HEK293 (cell line): ENCODE measurements at regions not wholly inside any gene's neighbourhood (a gene's known extent, or its start where the extent isn't known, plus 50 kb on each side); places are given as distances from the start of the nearest gene placed in this dataset.

Experiments used
- CTCF ChIA-PET: fragments of 350-600 bp; formaldehyde crosslinking; extraction: SDS; loops from one replicate; lab custom pipeline; 2021; ENCODE audit warnings: antibody characterized with exemption; lab: Yijun Ruan, JAX
- POLR2A ChIA-PET: fragments of 300-600 bp; formaldehyde crosslinking; extraction: SDS; loops from one replicate; lab custom pipeline; 2020; ENCODE audit warnings: antibody characterized with exemption, inconsistent platforms; lab: Yijun Ruan, JAX
- H3K27ac ChIP-seq: fragments of 200-500 bp; sonication (Bioruptor generic); 2 replicates; pipeline ENCODE4 v1.5.1; 2014; ENCODE audit warnings: low read depth, low read length, control low read depth, inconsistent platforms; ENCODE audit errors: extremely low read depth
- H3K36me3 ChIP-seq, 2 experiments: fragments of 200-500 bp in 1 of 2; sonication (Bioruptor generic) in 1 of 2; 1 replicate in 1 of 2; 2 replicates in 1 of 2; pipeline ENCODE4 v1.5.1; 2014 to 2017; ENCODE audit warnings: inconsistent platforms in 2 of 2, low read length in 2 of 2; ENCODE audit not compliant: control insufficient read depth in 2 of 2, insufficient read depth in 1 of 2
- H3K4me1 ChIP-seq: fragments of 200-500 bp; sonication (Bioruptor generic); 2 replicates; pipeline ENCODE4 v1.5.1; 2014; ENCODE audit warnings: mild to moderate bottlenecking, low read length, inconsistent platforms; ENCODE audit not compliant: control insufficient read depth, insufficient read depth
- H3K4me3 ChIP-seq: 2 replicates; pipeline ENCODE4 v1.5.1; 2011; ENCODE audit warnings: low read depth, mild to moderate bottlenecking, control low read depth, low read length, moderate library complexity
- H3K9me3 ChIP-seq: fragments of 200-500 bp; sonication (Bioruptor generic); 2 replicates; pipeline ENCODE4 v1.5.1; 2014; ENCODE audit warnings: low read depth, low read length, inconsistent platforms; ENCODE audit not compliant: control insufficient read depth, insufficient read depth
- GLIS1 ChIP-seq: fragments of 450-650 bp; formaldehyde crosslinking; IDR thresholded peaks from 2 replicates; pipeline ENCODE4 v1.5.1; 2016; ENCODE audit warnings: missing biosample characterization, missing genetic modification characterization
- IKZF3 ChIP-seq: fragments of 450-650 bp; IDR thresholded peaks from 2 replicates; pipeline ENCODE4 v1.5.0; 2018; ENCODE audit warnings: missing biosample characterization, mild to moderate bottlenecking, missing genetic modification characterization, moderate library complexity
- PRDM2 ChIP-seq: fragments of 450-650 bp; formaldehyde crosslinking; IDR thresholded peaks from 2 replicates; pipeline ENCODE4 v1.5.1; 2016; ENCODE audit warnings: missing biosample characterization, missing genetic modification characterization, borderline replicate concordance
- WT1 ChIP-seq: fragments of 450-650 bp; formaldehyde crosslinking; IDR thresholded peaks from 2 replicates; pipeline ENCODE4 v1.5.1; 2016; ENCODE audit warnings: missing biosample characterization, missing genetic modification characterization
- ZBTB21 ChIP-seq: fragments of 450-650 bp; formaldehyde crosslinking; IDR thresholded peaks from 2 replicates; pipeline ENCODE4 v1.5.1; 2017; ENCODE audit warnings: missing biosample characterization, missing genetic modification characterization
- ZBTB48 ChIP-seq: fragments of 450-650 bp; formaldehyde crosslinking; IDR thresholded peaks from 2 replicates; pipeline ENCODE4 v1.5.1; 2016; ENCODE audit warnings: missing biosample characterization, missing genetic modification characterization
- ZBTB49 ChIP-seq: fragments of 450-650 bp; formaldehyde crosslinking; IDR thresholded peaks from 2 replicates; pipeline ENCODE4 v1.5.1; 2016; ENCODE audit warnings: missing biosample characterization, missing genetic modification characterization, low read depth
- ZNF16 ChIP-seq: fragments of 450-650 bp; formaldehyde crosslinking; IDR thresholded peaks from 2 replicates; pipeline ENCODE4 v1.5.1; 2016; ENCODE audit warnings: low read depth, missing biosample characterization, missing genetic modification characterization
- ZNF335 ChIP-seq: fragments of 450-650 bp; formaldehyde crosslinking; conservative IDR thresholded peaks from 2 replicates; pipeline ENCODE4 v1.5.1; 2016; ENCODE audit warnings: missing biosample characterization, missing genetic modification characterization
- ZNF433 ChIP-seq: fragments of 450-650 bp; formaldehyde crosslinking; IDR thresholded peaks from 2 replicates; pipeline ENCODE4 v1.5.1; 2016; ENCODE audit warnings: missing biosample characterization, missing genetic modification characterization, low read depth
- ZNF501 ChIP-seq: fragments of 450-650 bp; formaldehyde crosslinking; IDR thresholded peaks from 2 replicates; pipeline ENCODE4 v1.5.1; 2016; ENCODE audit warnings: missing biosample characterization, missing genetic modification characterization
- ZNF513 ChIP-seq: fragments of 450-650 bp; IDR thresholded peaks from 2 replicates; pipeline ENCODE4 v1.5.1; 2018; ENCODE audit warnings: missing biosample characterization, missing genetic modification characterization
- ZNF544 ChIP-seq: fragments of 450-650 bp; formaldehyde crosslinking; IDR thresholded peaks from 2 replicates; pipeline ENCODE4 v1.5.0; 2017; ENCODE audit warnings: missing biosample characterization, missing genetic modification characterization
- ZNF585B ChIP-seq: fragments of 450-650 bp; formaldehyde crosslinking; IDR thresholded peaks from 2 replicates; pipeline ENCODE4 v1.5.1; 2016; ENCODE audit warnings: missing biosample characterization, missing genetic modification characterization
- ZNF600 ChIP-seq: fragments of 450-650 bp; formaldehyde crosslinking; IDR thresholded peaks from 2 replicates; pipeline ENCODE4 v1.5.1; 2016; ENCODE audit warnings: missing biosample characterization, missing genetic modification characterization
- ZNF776 ChIP-seq: fragments of 450-650 bp; formaldehyde crosslinking; IDR thresholded peaks from 2 replicates; pipeline ENCODE4 v1.5.0; 2017; ENCODE audit warnings: missing biosample characterization, missing genetic modification characterization, borderline replicate concordance
- ZSCAN16 ChIP-seq: fragments of 450-650 bp; formaldehyde crosslinking; IDR thresholded peaks from 2 replicates; pipeline ENCODE4 v1.5.1; 2016; ENCODE audit warnings: missing biosample characterization, missing genetic modification characterization
- ZSCAN18 ChIP-seq: fragments of 450-650 bp; formaldehyde crosslinking; IDR thresholded peaks from 2 replicates; pipeline ENCODE4 v1.5.1; 2016; ENCODE audit warnings: missing biosample characterization, missing genetic modification characterization
- ZSCAN4 ChIP-seq: fragments of 450-650 bp; formaldehyde crosslinking; IDR thresholded peaks from 2 replicates; pipeline ENCODE4 v1.5.1; 2017; ENCODE audit warnings: missing biosample characterization, missing genetic modification characterization
- TF ChIP-seq, protein P1 (sequence below): fragments of 450-650 bp; formaldehyde crosslinking; IDR thresholded peaks from 2 replicates; pipeline ENCODE4 v1.5.1; 2016; ENCODE audit warnings: missing biosample characterization, missing genetic modification characterization
- TF ChIP-seq, protein P2 (sequence below): fragments of 450-650 bp; formaldehyde crosslinking; IDR thresholded peaks from 2 replicates; pipeline ENCODE4 v1.5.1; 2016; ENCODE audit warnings: missing biosample characterization, missing genetic modification characterization

DNA sequence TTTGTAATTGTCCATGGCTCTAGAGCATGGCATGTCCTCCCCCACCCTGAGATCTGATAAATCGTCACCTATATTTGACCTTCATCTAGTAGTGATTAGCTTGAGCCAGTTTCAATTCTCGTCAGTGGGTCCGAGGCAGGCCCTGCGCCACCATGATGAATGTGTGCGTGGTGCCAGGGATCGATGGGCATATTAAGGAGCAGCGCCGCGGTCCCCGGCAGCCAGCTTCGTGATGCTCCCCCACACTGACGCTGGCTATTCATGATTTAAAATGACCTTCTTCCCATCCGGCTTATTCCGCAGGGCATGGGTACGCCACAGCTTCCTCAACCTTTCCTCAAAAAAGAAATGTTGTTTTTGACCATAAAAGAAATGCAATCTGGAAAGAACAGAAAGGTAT, 68.0 kb downstream of the SLC25A47 start:
- H3K27ac ChIP-seq = no peak overlapping the region
- POLR2A ChIA-PET = no interaction called here
- H3K4me1 ChIP-seq = peaks cover 15% of the 10 kb centered on the region
- no peak for TF ChIP-seq ZNF16
- no peak for TF ChIP-seq ZNF544 (tag by site-specific recombination)
- TF ChIP-seq, protein P1, sequence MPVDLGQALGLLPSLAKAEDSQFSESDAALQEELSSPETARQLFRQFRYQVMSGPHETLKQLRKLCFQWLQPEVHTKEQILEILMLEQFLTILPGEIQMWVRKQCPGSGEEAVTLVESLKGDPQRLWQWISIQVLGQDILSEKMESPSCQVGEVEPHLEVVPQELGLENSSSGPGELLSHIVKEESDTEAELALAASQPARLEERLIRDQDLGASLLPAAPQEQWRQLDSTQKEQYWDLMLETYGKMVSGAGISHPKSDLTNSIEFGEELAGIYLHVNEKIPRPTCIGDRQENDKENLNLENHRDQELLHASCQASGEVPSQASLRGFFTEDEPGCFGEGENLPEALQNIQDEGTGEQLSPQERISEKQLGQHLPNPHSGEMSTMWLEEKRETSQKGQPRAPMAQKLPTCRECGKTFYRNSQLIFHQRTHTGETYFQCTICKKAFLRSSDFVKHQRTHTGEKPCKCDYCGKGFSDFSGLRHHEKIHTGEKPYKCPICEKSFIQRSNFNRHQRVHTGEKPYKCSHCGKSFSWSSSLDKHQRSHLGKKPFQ (tag by site-specific recombination) = no peak
- no peak for TF ChIP-seq ZSCAN4
- no peak for TF ChIP-seq ZNF600
- TF ChIP-seq ZBTB21 (tag by site-specific recombination) = no peak
- no peak for TF ChIP-seq ZNF776 (tag by site-specific recombination)
- TF ChIP-seq PRDM2 (tag by site-specific recombination) = no peak
- TF ChIP-seq ZBTB49 (tag by site-specific recombination) = no peak
- TF ChIP-seq, protein P2, sequence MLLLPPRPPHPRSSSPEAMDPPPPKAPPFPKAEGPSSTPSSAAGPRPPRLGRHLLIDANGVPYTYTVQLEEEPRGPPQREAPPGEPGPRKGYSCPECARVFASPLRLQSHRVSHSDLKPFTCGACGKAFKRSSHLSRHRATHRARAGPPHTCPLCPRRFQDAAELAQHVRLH = no peak
- TF ChIP-seq ZNF585B = no peak
- no peak for TF ChIP-seq ZNF501
- TF ChIP-seq, all 188 proteins: peak for 0
- Histone ChIP-seq H3K9me3 (no peaks in the 10 kb centered on the region), H3K36me3 (no peaks in the 10 kb centered on the region), H3K4me3 (no peak overlapping the region)
- CTCF ChIA-PET = interaction anchor here (0.6 to 3.2 kb wide), 6 partner anchors 9 to 1240 kb away, joined by 3 to 18 read pairs (median 4); no protein-coding TSS in a partner anchor

DNA sequence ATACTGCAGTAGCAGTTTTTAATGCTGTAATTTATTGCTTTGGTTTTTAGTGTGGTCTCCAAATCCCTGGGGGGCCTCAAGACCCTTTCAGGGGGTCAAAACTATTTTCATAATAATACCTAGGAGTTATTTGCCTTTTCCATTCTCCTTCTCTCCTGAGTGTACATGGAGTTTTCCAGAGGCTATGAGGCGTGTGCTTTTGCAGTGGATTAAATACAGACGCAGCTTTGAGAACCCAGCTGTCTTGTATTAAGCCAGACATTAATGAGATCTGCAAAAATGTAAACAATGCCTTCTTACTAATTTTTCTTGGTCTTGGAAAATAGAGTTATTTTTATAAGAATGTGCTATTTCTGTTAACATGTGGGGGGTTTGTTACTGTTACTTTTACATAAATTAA, 68.6 kb downstream of the SLC25A47 start:
- H3K27ac ChIP-seq = no peak overlapping the region
- H3K4me3 ChIP-seq = no peak overlapping the region
- no peaks in the 10 kb centered on the region for H3K36me3 ChIP-seq
- ChIA-PET POLR2A (no interaction called here), CTCF (interaction anchor here (0.6 to 3.2 kb wide), 6 partner anchors 9 to 1239 kb away, joined by 3 to 18 read pairs (median 4); no protein-coding TSS in a partner anchor)
- H3K4me1 ChIP-seq = peaks cover 14% of the 10 kb centered on the region
- H3K9me3 ChIP-seq = no peaks in the 10 kb centered on the region
- TF ChIP-seq ZSCAN18 (tag by site-specific recombination) (no peak), WT1 (tag by site-specific recombination) (peak; percentile 38; the same call in 1 of the 2 replicates), ZNF335 (tag by site-specific recombination) (0 out of 2 replicates have a peak, but pooled peaks have one; percentile 23), ZSCAN16 (tag by site-specific recombination) (no peak), GLIS1 (tag by site-specific recombination) (peak; percentile 20; the same call in 1 of the 2 replicates), IKZF3 (tag by site-specific recombination) (0 out of 2 replicates have a peak, but pooled peaks have one; percentile 31), ZNF433 (tag by site-specific recombination) (no peak), ZBTB48 (no peak), ZNF513 (no peak)
